Panc1 (cell line): ENCODE measurements at regions not wholly inside any gene's neighbourhood (a gene's known extent, or its start where the extent isn't known, plus 50 kb on each side); places are given as distances from the start of the nearest gene placed in this dataset.

ENCODE experiments used
- ATAC-seq: fragments of 200-7000 bp; cut with Tn5 transposase; 2 replicates; pipeline ENCODE4 v1.9.1; 2020; ENCODE audit warnings: mild to moderate bottlenecking, moderate library complexity
- BruUV-seq: library from RNA; stranded (reverse); fragments of 400-500 nt; replicated peaks from 2 replicates; lab custom pipeline; 2021; lab: Mats Ljungman, UMichigan
- CTCF ChIA-PET: fragments of 300-600 bp; sonication (Branson Sonifier 250); formaldehyde crosslinking; loops from one replicate; lab custom pipeline; 2022; ENCODE audit warnings: antibody characterized with exemption; lab: Charles Lee
- POLR2A ChIA-PET: fragments of 300-600 bp; sonication (Branson Sonifier 250); formaldehyde crosslinking; loops from one replicate; lab custom pipeline; 2022; ENCODE audit warnings: antibody characterized with exemption; lab: Charles Lee
- DNase-seq: peaks from one replicate; pipeline ENCODE4 v3.0.0-alpha.2; 2010; ENCODE audit warnings: low read depth, low spot score
- H3K27ac ChIP-seq: 2 replicates; pipeline ENCODE4 v1.5.1; 2011; ENCODE audit warnings: mild to moderate bottlenecking, low read length, inconsistent platforms
- H3K27me3 ChIP-seq: fragments of 200-500 bp; sonication (Bioruptor generic); 2 replicates; pipeline ENCODE4 v1.6.0; 2014; ENCODE audit warnings: low read length, inconsistent platforms; ENCODE audit not compliant: control insufficient read depth, insufficient read depth
- H3K36me3 ChIP-seq: fragments of 200-500 bp; sonication (Bioruptor generic); 2 replicates; pipeline ENCODE4 v1.5.1; 2014; ENCODE audit warnings: inconsistent platforms, mild to moderate bottlenecking, low read length, moderate library complexity; ENCODE audit not compliant: control insufficient read depth, insufficient read depth
- H3K4me1 ChIP-seq: 2 replicates; pipeline ENCODE4 v1.5.1; 2011; ENCODE audit warnings: inconsistent platforms, mild to moderate bottlenecking, low read length, moderate library complexity; ENCODE audit not compliant: control insufficient read depth, insufficient read depth
- H3K4me3 ChIP-seq, 2 experiments: 2 replicates each; pipeline ENCODE4 v1.5.1; 2011 to 2012; ENCODE audit warnings: low read depth in 2 of 2, low read length in 2 of 2, mild to moderate bottlenecking in 2 of 2, inconsistent platforms in 1 of 2, moderate library complexity in 1 of 2
- H3K9me3 ChIP-seq: fragments of 200-500 bp; sonication (Bioruptor generic); 2 replicates; pipeline ENCODE4 v1.5.1; 2014; ENCODE audit warnings: low read depth, mild to moderate bottlenecking, inconsistent platforms, low read length, moderate library complexity; ENCODE audit not compliant: control insufficient read depth, insufficient read depth
- POLR2AphosphoS5 ChIP-seq: IDR thresholded peaks from 2 replicates; pipeline ENCODE4 v1.6.1; 2012; ENCODE audit warnings: mild to moderate bottlenecking, low read depth, low read length, moderate library complexity
- SIN3A ChIP-seq: IDR thresholded peaks from 2 replicates; pipeline ENCODE4 v1.6.1; 2012; ENCODE audit warnings: low read depth, mild to moderate bottlenecking, low read length, moderate library complexity, borderline replicate concordance; ENCODE audit not compliant: insufficient read depth
- TCF7L2 ChIP-seq: IDR thresholded peaks from 2 replicates; pipeline ENCODE4 v1.6.1; 2011; ENCODE audit warnings: mild to moderate bottlenecking, low read depth, low read length, inconsistent platforms
- in situ Hi-C: cut with HindIII; loops from 2 replicates; pipeline ENCODE4 v1.10.0; 2016; ENCODE audit warnings: low sequenced_read_pairs, low pct_unique_long_range_greater_than_20kb
- intact Hi-C: fragments of 100-400 bp; cut with micrococcal nuclease; formaldehyde crosslinking; loops from one replicate; pipeline ENCODE4 v1.10.0; 2022; ENCODE audit not compliant: unreplicated experiment
- TF ChIP-seq, protein P1 (sequence below): fragments of 450-650 bp; IDR thresholded peaks from 2 replicates; pipeline ENCODE4 v1.5.1; 2017; ENCODE audit warnings: mild to moderate bottlenecking
- TF ChIP-seq, protein P2 (sequence below), 2 experiments: IDR thresholded peaks; 2 replicates each; pipeline ENCODE4 v1.6.1; 2011 to 2012; ENCODE audit warnings: low read depth in 2 of 2, control low read depth in 1 of 2, low read length in 1 of 2, mild to moderate bottlenecking in 1 of 2, moderate library complexity in 1 of 2; ENCODE audit not compliant: insufficient read depth in 1 of 2

DNA sequence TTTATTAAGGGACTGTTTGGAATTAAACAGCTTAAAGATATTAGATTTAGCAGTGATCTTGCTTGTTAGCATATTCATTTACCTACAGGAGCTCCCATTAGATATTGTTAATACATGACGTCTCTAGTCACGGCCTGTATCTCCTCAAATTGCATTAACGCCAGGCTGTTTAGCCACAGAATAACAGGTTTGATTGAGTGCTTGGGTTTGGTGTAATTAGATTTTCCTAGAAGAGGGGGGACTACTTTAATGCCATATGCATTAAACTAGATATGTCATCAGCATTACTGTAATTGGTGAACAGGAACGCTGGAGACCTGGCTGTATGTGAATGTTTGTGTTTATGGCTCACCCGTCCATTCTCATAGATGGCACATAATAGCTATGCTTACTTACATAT, 841.4 kb upstream of the NR2F2 start:
- H3K4me3 ChIP-seq, result no peak overlapping the region
- DNase-seq (no peak), ATAC-seq (no peak)
- ChIA-PET POLR2A (no interaction called here), CTCF (no interaction called here)
- H3K9me3 ChIP-seq, result peaks cover 4% of the 10 kb centered on the region; the same call in 1 of the 2 replicates
- no peaks in the 10 kb centered on the region for H3K27me3 ChIP-seq
- no peaks in the 10 kb centered on the region for H3K4me1 ChIP-seq
- in situ Hi-C loops, result no loop called here
- intact Hi-C loops, result no loop called here
- H3K27ac ChIP-seq, result no peak overlapping the region
- no TSS peak for BruUV-seq
- H3K36me3 ChIP-seq, result no peaks in the 10 kb centered on the region
- TF ChIP-seq POLR2AphosphoS5, result no peak
- TF ChIP-seq TCF7L2, result no peak
- TF ChIP-seq, protein P1, sequence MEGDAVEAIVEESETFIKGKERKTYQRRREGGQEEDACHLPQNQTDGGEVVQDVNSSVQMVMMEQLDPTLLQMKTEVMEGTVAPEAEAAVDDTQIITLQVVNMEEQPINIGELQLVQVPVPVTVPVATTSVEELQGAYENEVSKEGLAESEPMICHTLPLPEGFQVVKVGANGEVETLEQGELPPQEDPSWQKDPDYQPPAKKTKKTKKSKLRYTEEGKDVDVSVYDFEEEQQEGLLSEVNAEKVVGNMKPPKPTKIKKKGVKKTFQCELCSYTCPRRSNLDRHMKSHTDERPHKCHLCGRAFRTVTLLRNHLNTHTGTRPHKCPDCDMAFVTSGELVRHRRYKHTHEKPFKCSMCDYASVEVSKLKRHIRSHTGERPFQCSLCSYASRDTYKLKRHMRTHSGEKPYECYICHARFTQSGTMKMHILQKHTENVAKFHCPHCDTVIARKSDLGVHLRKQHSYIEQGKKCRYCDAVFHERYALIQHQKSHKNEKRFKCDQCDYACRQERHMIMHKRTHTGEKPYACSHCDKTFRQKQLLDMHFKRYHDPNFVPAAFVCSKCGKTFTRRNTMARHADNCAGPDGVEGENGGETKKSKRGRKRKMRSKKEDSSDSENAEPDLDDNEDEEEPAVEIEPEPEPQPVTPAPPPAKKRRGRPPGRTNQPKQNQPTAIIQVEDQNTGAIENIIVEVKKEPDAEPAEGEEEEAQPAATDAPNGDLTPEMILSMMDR, result no peak

DNA sequence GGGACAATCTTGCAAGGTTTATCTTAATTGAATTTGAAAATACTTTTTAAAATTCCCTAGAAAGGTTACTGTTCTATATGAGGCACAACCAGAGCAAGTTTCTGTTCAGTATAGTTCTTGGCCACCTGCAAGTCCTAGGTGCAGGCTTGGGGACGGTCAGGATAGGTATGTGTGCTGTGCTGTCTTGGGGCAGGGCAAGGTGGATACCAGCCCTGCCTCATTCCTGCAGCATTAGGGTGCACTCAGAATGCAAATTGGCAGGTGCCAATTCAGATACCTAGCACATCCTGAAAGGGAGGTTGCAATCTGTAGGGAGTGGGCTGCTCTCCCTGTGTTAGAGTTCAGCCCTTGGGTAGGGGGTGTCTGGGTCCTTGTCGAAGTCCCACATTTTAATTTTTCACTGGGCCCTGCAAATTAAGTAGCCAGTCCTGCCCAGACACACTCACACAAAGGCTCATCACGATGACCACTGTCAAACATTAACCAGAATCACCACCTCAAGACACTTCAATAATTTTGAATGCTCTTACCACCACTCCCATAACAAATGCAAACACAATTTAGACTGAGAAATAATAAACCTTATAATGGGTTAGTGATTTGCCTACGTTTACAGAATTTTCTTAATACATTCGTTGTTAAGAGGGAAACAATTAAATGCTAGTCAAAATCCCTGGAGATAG, 838.0 kb upstream of the NR2F2 start:
- no peaks in the 10 kb centered on the region for H3K9me3 ChIP-seq
- DNase-seq (no peak), ATAC-seq (no peak)
- TF ChIP-seq, protein P1, result no peak
- TF ChIP-seq TCF7L2 (no peak), POLR2AphosphoS5 (no peak), SIN3A (no peak)
- TF ChIP-seq, protein P2, sequence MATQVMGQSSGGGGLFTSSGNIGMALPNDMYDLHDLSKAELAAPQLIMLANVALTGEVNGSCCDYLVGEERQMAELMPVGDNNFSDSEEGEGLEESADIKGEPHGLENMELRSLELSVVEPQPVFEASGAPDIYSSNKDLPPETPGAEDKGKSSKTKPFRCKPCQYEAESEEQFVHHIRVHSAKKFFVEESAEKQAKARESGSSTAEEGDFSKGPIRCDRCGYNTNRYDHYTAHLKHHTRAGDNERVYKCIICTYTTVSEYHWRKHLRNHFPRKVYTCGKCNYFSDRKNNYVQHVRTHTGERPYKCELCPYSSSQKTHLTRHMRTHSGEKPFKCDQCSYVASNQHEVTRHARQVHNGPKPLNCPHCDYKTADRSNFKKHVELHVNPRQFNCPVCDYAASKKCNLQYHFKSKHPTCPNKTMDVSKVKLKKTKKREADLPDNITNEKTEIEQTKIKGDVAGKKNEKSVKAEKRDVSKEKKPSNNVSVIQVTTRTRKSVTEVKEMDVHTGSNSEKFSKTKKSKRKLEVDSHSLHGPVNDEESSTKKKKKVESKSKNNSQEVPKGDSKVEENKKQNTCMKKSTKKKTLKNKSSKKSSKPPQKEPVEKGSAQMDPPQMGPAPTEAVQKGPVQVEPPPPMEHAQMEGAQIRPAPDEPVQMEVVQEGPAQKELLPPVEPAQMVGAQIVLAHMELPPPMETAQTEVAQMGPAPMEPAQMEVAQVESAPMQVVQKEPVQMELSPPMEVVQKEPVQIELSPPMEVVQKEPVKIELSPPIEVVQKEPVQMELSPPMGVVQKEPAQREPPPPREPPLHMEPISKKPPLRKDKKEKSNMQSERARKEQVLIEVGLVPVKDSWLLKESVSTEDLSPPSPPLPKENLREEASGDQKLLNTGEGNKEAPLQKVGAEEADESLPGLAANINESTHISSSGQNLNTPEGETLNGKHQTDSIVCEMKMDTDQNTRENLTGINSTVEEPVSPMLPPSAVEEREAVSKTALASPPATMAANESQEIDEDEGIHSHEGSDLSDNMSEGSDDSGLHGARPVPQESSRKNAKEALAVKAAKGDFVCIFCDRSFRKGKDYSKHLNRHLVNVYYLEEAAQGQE (IDR thresholded peaks at IDR 0.05; ENCODE audit: insufficient read depth in 1 of 2, low read depth in 2 of 2, low read length in 1 of 2), result no peak
- intact Hi-C loops, result no loop called here
- no peak overlapping the region for H3K4me3 ChIP-seq
- H3K36me3 ChIP-seq, result no peaks in the 10 kb centered on the region
- ChIA-PET CTCF (no interaction called here), POLR2A (no interaction called here)
- H3K27me3 ChIP-seq, result no peaks in the 10 kb centered on the region
- BruUV-seq, result no TSS peak
- no peaks in the 10 kb centered on the region for H3K4me1 ChIP-seq
- in situ Hi-C loops, result no loop called here
- no peak overlapping the region for H3K27ac ChIP-seq
